Erythroblast (primary cell): ENCODE measurements at regions not wholly inside any gene's neighbourhood (a gene's known extent, or its start where the extent isn't known, plus 50 kb on each side); places are given as distances from the start of the nearest gene placed in this dataset.

ENCODE experiments used
- GATA1 ChIP-seq: IDR thresholded peaks from 2 replicates; pipeline ENCODE4 v1.6.1; 2011; ENCODE audit warnings: low read depth, mild to moderate bottlenecking, control low read depth, low read length, moderate library complexity
- POLR2A ChIP-seq: IDR thresholded peaks from 2 replicates; pipeline ENCODE4 v1.6.1; 2011; ENCODE audit warnings: mild to moderate bottlenecking, low read length

DNA sequence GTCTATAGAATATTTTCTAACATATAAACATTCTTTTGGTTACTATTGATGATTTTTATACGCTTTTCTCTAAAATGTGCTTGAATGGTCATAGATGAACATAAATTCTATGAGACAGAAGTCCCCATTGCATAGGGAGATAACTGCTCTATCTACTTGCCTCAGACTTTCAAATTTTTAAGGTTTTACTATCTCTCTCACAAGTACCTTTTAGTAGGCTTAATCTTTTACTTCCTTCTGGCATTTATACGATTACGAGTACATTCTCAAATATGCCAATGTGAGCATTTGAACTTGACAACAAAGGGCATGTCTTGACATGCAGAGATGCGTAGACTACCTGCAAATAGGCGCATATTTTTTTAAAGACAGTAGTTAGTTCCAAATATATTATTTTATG is 935.9 kb upstream of the LRATD1 start:
- TF ChIP-seq POLR2A (no peak), GATA1 (no peak)
